HG03442 (cell line): ENCODE measurements at regions not wholly inside any gene's neighbourhood (a gene's known extent, or its start where the extent isn't known, plus 50 kb on each side); places are given as distances from the start of the nearest gene placed in this dataset.
"Not testable (repeated sequence)": the region's sequence is repeated elsewhere in the genome, so short reads cannot be mapped to it uniquely, and the experiment has no call there.

Source experiments
- ATAC-seq: cut with Tn5 transposase; IDR thresholded peaks from one replicate; pipeline ENCODE4 v1.9.1; 2021; ENCODE audit warnings: mild to moderate bottlenecking, moderate library complexity; ENCODE audit not compliant: unreplicated experiment

DNA sequence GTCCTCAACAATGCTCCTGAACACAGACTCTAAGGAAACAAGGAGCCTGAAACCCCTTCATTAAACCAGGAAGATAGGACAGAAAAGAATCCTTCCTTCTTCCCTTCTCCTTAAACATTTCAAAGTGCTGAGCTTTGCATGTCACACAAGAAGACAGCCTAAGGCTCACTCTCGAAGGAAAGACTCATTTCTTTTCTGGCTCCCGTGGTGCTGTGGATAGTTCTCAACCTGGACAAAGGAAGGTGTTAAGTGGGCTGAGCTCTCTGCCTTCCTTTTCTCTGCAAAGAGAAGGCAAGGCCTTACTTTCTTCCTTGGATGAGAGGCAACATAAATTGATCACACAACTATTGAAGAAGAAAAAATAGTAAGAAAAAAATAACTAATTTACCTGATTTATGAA lies 452.4 kb upstream of the DDI1 start:
- ATAC-seq: no peak

DNA sequence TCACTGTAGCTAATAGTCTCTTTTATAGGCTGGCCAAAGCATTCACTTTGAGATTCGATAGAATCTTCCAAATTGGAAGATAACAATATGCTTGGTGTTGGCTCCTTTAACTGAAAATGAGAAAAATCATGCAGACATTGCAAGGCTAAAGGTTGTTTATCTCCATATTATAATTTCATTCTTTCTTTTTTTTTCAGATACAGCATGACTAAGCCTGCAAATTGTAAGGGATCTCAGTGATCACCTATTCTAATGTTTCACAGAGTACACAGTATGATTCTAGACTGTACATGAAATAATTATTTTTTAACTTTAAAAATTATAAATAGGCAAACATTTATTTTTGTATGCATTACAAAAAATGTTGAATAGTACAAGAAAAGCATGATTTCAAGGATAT lies 451.7 kb upstream of the DDI1 start:
- no peak for ATAC-seq

DNA sequence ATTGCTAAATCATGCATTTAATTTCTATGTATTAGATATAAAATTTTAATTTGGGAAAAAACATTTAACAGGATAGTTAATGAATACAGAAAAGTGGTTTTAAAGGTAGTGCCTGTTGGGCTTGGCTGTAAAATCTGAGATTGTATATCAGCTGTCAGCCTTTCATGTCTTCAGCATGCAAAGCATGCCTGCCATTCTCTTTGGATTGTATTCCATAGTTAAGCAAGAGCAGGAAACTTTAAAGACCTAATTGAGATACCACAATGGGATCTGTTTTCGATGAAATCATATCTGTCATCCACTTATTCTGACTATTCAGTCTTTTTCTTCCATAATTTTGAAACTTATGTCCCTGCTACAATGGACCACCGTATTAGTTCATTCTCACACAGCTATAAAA lies 451.0 kb upstream of the DDI1 start:
- no peak for ATAC-seq

GRCh38 chr11:103585911-103586310 lies 450.5 kb upstream of the DDI1 start:
- ATAC-seq: no peak

- ATAC-seq: no peak
These were observed 449.7 kb upstream of the DDI1 start for GRCh38 chr11:103586756-103587155.

DNA sequence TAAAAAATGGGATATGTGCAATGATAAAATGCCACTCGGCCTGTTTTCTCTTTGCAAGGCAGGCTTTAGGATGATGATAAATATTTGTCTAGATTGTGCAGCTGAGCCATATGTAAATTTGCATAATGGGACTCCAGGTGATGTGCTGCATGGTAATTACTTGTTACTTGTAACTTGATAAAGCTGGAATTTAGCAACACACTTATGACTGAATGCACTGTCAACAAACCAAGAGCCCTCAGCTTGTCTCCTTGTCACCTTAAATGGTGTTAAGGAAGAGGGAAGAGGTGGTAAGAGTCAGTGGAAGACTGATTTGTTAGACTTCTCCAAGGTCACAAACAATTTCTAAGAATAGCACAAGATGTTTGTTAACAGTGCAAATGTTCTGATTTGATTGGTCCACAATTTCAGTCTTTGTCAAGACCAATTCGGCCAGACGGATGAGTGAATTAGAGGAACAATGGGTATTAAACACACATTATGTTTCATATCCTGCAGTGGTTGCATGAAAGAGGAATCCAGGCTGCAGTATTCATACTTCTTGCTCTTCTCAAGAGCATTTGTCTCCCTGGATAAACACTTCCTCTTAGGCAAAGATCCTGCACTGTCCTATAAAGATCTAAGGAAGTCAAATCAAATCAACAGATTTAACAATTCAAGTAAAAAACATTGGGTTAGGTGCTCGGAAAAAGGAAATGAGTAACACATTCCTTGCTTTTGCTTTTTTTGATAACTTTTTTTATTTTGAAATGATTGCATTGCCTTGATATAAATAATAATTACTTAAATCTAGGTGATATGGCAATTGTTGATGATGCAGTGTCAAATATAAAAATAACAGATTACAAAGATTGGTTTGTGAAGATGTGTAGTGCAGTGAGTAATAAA lies 448.3 kb upstream of the DDI1 start:
- ATAC-seq: no peak

DNA sequence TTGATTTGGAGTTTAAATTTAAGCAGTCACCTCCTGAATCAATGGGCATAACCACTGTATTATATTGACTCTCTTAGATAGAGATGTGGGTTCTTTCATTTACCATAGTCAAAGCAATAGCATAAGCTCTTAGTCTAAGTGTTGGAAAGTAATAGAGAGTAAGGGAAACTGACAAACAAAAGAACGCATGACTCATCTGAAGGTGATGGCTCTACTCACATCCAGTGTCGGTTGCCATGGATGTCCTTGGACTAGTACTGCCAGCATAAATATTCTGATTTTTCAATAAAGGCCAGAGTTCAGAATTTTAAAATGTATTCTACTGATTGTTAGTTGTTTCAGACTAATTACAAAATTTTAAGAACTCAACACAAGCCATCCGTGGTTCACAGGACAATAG lies 444.9 kb upstream of the DDI1 start:
- no peak for ATAC-seq

DNA sequence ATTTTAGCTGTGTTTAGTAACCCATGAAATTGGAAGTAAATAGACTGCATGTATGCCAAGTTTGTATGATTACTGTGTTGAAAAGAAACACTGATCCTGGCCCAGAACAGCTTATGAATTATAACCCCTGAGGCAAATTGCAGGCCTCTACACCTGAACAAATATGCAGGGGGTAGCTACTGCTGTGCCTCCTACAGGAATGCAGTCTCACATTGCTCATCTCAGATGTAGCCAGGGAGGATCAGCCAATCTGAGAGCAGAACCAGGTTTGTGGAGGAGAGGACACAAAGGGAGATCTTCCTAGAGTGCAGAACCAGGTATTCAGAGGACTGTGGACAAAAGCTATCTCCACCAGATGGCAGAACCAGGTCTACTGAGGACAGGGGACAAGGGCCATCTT lies 442.2 kb upstream of the DDI1 start:
- no peak for ATAC-seq

DNA sequence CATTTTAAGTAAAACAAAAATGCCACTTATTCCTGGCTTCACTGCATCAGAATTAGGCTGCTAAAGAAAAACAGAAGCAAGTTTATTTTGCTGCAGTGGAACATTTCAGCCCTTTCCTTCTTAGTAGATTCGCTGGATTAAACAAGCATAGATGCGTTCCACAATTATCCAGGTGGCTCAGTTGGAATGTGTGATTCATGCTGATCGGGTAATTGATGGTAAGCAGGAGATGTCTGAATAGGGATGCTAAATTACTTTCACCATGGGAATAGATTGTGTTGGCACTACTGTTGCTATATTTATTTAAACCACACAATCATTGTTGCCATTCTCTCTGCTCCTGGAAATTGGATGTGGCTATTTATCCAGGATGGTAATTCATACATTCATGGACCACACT lies 440.1 kb upstream of the DDI1 start:
- no peak for ATAC-seq

GRCh38 chr11:103601225-103601846 lies 435.1 kb upstream of the DDI1 start:
- ATAC-seq: peak; percentile 99

- ATAC-seq: no peak
These were observed 433.6 kb upstream of the DDI1 start for GRCh38 chr11:103602840-103603239.

GRCh38 chr11:103604310-103604709 lies 432.1 kb upstream of the DDI1 start:
- no peak for ATAC-seq

- no peak for ATAC-seq
These were observed 427.9 kb upstream of the DDI1 start for GRCh38 chr11:103608566-103608965.

- ATAC-seq: no peak
These were observed 427.0 kb upstream of the DDI1 start for GRCh38 chr11:103609117-103610066.

DNA sequence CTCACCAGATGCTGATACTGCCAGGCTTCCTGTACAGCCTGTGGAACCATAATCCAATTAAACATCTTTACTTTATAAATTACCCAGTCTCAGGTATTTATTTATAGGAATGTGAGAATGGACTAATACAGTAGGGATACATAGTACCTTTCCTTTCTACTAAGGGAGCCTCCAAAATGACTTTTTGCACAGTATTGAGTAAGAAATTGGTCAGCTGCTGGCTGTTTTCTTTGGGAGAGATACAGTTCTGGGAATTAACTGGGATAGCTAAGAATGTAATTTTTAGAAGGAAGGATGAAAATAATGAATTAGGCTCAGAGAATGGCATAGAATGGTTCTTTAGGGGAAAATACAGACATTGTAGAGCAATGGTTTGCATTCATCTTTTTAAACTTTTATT lies 426.0 kb upstream of the DDI1 start:
- no peak for ATAC-seq

GRCh38 chr11:103611526-103612260 lies 424.7 kb upstream of the DDI1 start:
- not testable (repeated sequence) for ATAC-seq

- not testable (repeated sequence) for ATAC-seq
These were observed 424.0 kb upstream of the DDI1 start for GRCh38 chr11:103612451-103612850.

- ATAC-seq: not testable (repeated sequence)
These were observed 419.9 kb upstream of the DDI1 start for GRCh38 chr11:103616586-103616985.

DNA sequence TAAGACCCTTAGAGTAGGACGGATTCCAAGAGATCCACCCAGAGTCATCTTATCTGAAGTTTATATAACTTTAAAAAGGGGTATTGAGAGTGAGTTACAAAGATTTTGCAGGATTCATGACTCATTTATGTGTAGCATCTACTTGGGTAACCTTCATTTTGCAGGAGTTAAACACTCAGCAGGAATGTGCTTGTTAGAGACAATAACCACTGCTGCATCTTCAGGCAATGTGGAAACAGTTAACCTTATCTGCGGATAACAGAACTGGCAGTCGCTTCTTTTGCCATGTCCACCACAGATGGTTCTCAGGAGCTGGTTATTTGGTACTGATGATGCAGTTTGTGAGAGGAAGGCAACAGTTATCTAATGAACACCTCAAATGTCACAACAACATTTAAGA lies 417.9 kb upstream of the DDI1 start:
- no peak for ATAC-seq

DNA sequence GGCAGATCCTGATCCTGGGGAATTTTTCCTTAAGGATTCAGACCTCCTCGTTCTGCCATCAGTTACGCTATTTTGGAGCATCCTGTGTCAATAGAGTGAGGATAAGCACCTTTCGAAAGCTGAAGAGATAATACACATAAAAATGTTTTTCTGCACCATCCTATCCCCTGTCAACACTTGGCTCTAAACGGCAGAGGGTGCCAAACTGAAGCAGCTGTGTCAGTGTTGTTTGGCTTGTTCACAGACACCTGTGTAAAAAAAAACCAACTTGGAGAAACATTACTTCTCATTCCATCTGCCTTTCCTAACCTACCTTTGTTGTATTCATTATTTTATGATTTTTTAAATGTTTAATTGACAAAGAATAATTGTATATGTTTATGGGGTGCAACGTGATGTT lies 417.0 kb upstream of the DDI1 start:
- no peak for ATAC-seq

DNA sequence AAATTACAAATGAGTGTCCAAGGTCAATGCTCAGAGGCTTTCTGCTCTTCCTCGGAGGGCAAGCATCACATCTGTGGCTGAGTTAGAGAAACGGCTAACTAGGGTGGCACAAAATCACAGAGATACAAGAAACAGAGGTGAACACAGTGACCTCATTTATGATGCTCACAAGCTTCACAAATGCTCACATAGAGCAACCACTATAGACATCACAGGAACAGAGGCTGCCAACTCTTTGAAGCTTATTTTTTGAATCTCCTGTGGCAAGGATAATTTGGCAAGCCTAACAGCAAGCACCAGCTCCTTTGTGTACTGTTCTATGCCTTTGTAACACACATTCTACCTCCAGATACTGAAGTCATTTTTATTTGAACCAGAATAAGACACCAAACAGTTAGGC lies 416.5 kb upstream of the DDI1 start:
- no peak for ATAC-seq
